HG03280 (cell line): ENCODE measurements at regions not wholly inside any gene's neighbourhood (a gene's known extent, or its start where the extent isn't known, plus 50 kb on each side); places are given as distances from the start of the nearest gene placed in this dataset.
"Not testable (repeated sequence)": the region's sequence is repeated elsewhere in the genome, so short reads cannot be mapped to it uniquely, and the experiment has no call there.

Experiments
- ATAC-seq: cut with Tn5 transposase; IDR thresholded peaks from one replicate; pipeline ENCODE4 v1.9.1; 2021; ENCODE audit warnings: mild to moderate bottlenecking, moderate library complexity; ENCODE audit not compliant: unreplicated experiment

- ATAC-seq = no peak
Observed at GRCh38 chr6:80441131-80441530, 334.7 kb downstream of the BCKDHB start.

- no peak for ATAC-seq
Observed at GRCh38 chr6:80440496-80441115, 334.1 kb downstream of the BCKDHB start.

- no peak for ATAC-seq
Observed at GRCh38 chr6:80439721-80440470, 333.4 kb downstream of the BCKDHB start.

GRCh38 chr6:80438772-80439171, 332.3 kb downstream of the BCKDHB start:
- no peak for ATAC-seq

- no peak for ATAC-seq
Observed at GRCh38 chr6:80437801-80438200, 331.3 kb downstream of the BCKDHB start.

DNA sequence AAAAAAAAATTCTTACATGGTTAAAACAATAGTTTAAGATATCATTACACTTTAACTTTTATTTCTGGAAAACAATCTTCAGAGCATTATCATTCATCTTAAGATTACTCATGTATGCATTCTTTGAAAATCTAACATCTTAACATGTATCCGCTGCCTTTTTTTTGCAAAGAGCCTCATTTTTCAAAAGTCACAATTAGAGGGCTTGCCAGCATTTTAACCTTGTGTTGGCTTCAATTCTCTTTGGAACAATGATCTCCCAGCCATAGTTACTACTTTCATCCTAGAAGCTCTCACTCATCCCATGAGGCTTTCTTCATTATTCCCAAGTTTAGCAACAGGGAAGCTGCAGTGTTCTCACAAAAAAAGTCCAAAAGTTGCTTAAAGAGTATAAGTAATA, 330.8 kb downstream of the BCKDHB start:
- ATAC-seq = no peak

DNA sequence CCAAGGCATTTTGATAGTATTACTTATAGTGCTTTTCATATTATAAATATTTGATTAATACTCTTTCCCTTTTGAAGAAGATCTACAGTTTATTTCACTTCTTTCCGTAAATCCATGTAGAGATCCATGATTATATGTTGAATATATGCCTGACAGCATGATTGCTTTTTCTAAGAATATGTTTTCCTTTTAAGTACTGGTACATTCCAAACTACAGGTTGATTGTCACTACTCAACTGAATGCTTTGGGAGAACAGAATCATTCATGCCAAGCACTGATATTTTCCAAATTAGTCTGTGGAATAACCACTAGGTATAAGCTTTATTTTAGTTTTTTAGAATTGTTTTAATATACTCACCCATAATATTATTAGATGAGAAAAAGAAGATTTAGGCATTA, 330.2 kb downstream of the BCKDHB start:
- no peak for ATAC-seq

DNA sequence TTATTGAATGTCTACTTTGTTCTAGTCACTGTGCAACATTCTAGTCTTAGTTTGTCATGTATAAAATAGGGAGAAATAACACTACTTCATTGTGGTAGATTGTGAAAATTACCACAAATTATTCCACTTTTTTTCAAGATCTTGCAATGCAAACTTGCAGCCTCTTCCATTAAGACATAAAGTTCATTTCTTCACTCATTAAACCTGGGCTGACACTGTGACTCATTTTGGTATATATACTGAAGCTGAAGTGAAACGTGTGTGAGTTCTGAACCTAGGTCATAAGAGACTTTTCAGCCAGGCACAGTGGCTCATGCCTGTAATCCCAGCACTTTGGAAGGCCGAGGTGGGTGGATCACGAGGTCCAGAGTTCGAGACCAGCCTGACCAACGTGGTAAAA, 329.0 kb downstream of the BCKDHB start:
- no peak for ATAC-seq

DNA sequence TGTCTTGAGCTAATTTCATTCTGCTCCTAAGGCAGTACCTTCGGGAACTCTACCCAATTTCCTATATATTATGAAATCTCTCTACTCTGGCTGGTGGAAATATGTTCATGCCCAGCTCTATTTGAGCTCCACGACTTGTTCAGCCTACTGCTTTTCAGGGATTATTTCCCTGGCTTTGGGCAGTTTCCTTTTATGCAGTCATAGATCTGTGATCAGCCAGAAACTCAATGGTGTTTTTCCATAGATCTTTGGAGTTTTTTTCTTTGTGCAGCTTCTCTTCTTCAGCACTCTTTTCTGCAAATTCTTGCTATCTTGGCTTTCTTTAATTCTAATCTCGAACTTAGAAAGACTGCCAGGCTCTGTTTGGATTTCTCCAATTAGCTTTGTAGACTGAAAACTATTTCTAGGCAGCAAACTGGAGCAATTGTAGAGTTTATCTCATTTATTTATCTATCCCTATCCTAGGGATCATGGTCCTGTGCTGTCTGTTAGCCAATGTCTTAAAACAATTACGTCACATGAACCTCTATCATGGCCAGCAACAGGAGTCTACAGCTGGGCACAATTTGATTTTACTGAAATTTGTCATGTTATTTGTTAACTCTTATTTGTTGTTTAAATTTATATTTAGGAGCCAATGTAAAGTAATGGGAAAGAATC, 328.4 kb downstream of the BCKDHB start:
- ATAC-seq = no peak

DNA sequence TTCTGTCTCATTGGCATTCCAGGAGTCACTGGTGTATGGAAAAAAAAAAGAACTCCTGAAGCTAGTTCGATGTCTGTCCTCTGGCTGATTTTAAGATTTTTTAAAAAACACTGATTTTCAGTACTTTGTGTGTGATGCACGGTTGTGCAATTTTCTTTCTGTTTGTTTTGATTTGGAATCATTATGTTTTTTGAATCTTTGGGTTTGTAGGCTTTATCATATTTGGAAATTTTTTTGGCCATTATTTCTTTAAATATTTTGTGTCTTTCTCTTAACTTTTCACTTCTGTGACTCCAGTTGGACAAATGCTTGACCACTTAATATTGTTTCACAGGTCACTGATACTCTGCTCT, 327.2 kb downstream of the BCKDHB start:
- no peak for ATAC-seq

- no peak for ATAC-seq
Observed at GRCh38 chr6:80433010-80433672, 326.7 kb downstream of the BCKDHB start.

DNA sequence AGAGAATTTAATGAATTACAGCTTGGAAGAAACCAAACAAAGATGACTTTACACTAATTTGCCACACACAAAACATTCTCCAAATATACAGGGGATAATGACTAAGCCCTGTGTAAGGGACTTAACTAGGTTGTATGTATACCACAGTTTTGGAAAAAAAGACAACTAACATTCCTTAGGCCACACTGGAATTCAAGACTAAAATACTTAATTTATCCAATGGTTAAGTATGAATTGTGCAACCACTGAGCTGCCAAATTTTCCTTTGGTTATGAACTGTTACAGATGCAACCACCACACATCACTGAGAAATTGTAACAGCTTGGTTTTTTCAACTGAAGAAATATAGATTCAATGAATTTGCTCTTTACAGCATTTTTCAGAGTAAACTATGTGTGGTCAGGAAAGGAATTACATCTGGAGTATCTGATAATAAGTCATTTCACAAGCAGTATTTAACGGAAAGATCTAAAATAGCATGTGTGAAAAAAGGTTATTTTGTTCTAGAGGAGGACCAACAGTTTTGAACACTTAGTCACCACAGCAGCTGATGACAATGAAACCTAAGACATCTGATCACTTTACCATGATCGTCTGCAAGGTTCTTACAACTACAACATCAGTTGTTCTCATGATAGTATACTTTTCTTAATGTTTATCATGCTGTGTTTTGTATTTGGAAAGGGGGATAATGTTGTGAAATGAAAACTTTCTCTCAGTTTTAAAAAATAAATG, 318.8 kb downstream of the BCKDHB start:
- no peak for ATAC-seq

- no peak for ATAC-seq
Observed at GRCh38 chr6:80411486-80411885, 305.0 kb downstream of the BCKDHB start.

DNA sequence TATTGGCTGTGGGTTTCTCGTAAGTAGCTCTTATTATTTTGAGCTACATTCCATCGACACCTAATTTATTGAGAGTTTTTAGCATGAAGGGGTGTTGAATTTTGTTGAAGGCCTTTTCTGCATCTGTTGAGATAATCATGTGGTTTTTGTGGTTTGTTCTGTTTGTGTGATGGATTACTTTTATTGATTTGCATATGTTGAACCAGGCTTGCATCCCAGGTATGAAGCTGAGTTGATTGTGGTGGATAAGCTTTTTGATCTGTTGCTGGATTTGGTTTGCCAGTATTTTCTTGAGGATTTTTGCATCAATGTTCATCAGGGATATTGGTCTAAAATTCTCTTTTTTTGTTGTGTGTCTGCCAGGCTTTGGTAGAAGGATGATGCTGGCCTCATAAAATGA, 301.5 kb downstream of the BCKDHB start:
- ATAC-seq = not testable (repeated sequence)

GRCh38 chr6:80404889-80405288, 298.4 kb downstream of the BCKDHB start:
- no peak for ATAC-seq

- ATAC-seq = no peak
Observed at GRCh38 chr6:80403365-80403764, 296.9 kb downstream of the BCKDHB start.

- ATAC-seq = no peak
Observed at GRCh38 chr6:80402266-80402665, 295.8 kb downstream of the BCKDHB start.
